SHP77 (cell line): ENCODE measurements at regions not wholly inside any gene's neighbourhood (a gene's known extent, or its start where the extent isn't known, plus 50 kb on each side); places are given as distances from the start of the nearest gene placed in this dataset.
"Not testable (repeated sequence)": the region's sequence is repeated elsewhere in the genome, so short reads cannot be mapped to it uniquely, and the experiment has no call there.

ENCODE experiments used
- DNase-seq, 2 experiments: peaks; one replicate each; lab custom pipeline; 2025; lab: John Stamatoyannopoulos, UW

- DNase-seq, result no peak
Measured at GRCh38 chr21:31455506-31455905, 111.4 kb upstream of the TIAM1 start.

- no peak for DNase-seq
Measured at GRCh38 chr21:31450980-31451379, 106.9 kb upstream of the TIAM1 start.

DNA sequence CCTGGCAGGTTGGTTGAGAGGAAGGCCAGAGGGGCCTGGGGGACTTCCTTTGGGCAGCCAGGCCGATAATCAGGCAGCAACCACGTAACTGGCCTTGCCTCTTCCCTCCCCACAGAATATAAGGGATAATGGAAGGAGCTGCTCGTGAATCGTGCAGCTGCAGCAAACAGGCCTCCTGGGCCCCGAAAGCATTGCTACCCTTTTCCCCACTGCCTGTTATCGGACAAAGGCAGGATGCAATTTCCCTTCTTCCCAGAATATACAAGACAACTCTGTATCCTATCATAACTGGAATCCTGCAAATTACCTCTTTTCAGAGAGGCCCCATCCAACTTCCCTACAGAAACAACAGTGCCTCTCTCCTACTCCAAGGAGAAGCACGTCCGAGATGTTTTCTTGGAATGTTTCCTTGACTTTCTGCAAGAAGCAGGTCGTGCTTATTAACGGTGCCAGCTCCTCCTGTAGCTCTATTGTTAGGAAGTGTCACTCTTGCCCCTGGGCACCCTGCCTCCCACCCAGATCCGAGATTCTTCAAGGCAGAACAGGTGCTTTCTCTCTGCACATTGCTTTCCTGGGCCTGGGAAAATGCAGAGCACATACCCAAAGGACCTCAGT is 106.0 kb upstream of the TIAM1 start:
- DNase-seq, result no peak

DNA sequence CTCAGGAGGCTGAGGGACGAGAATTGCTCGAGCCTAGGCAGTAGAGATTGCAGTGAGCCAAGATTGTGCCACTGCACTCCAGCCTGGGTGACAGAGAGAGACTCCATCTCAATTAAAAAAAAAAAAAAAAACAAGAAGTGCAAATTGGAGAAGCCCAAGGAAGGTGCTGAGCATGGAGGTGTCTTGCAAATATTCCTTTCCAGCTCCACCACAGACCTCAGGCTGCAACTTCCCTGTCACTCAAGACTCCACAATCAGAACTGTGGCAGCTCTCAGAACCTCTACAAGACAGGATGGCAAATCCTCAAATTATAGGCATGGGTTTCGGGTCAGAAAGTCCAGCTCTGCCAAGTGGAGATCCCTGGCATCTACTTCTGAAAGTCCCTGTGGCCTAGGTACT is 104.4 kb upstream of the TIAM1 start:
- no peak for DNase-seq

DNA sequence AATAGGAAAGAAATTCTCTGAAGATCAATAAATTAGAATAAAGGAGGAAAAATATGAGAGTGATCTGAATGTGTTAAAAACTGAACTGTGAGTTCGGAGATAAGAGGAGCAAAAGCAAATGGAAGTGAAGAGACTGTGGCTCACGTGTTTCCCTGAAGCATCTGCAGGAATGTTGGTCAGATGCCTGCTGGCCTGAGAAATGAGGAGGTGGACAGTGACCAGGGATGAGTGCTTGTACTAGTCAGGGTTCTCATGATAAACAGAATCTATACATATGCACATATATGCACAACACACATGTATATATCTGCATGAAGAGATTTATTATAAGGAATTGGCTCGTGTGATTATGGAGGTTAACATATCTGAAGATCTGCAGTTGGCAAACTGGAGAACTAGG is 103.4 kb upstream of the TIAM1 start:
- no peak for DNase-seq

- DNase-seq, result no peak
Measured at GRCh38 chr21:31446226-31446855, 102.3 kb upstream of the TIAM1 start.

- DNase-seq, result no peak
Measured at GRCh38 chr21:31445137-31445536, 101.1 kb upstream of the TIAM1 start.

- no peak for DNase-seq
Measured at GRCh38 chr21:31443736-31444521, 99.9 kb upstream of the TIAM1 start.

- no peak for DNase-seq
Measured at GRCh38 chr21:31442339-31442738, 98.3 kb upstream of the TIAM1 start.

- no peak for DNase-seq
Measured at GRCh38 chr21:31429506-31429905, 85.4 kb upstream of the TIAM1 start.

- no peak for DNase-seq
Measured at GRCh38 chr21:31426235-31426797, 82.3 kb upstream of the TIAM1 start.

- DNase-seq, result no peak
Measured at GRCh38 chr21:31425138-31425537, 81.1 kb upstream of the TIAM1 start.

DNA sequence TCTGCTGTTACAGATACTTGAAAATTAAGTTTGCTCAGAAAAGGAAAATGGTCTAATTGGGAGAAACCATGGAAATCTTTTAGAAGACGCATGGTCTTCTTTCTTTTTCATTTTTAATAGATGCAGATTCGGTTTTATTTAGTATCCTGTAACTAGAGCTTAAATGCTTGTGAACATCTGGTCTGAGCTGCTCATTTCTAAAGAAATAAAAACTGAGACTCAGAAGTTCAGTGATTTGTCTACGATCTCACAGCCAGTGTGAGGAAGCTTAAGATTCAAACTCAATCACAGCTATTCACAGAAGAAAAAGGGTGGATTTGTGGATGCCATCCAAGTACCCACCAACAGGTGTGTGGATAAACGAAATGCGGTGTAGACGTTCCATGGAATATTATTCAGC is 80.0 kb upstream of the TIAM1 start:
- no peak for DNase-seq

- DNase-seq, result no peak
Measured at GRCh38 chr21:31420988-31421387, 76.9 kb upstream of the TIAM1 start.

DNA sequence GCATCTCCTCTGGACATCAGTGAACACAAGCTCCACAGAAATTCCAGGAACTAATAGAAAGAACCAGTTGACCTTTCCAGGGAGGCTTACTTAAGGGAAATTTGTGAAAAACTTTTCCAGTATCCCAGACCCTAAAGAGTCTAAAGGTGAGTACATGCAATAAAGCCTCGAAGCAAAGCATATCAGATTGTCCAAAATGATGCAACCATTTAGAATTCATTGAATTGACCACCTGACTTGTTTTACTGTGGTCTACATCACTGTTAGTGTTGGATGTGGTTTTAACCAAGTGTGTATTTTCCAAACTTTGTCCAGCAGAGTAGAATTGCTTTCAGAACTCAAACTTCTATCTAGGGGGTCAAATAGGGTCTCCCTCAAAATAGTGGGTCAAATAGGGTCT is 76.3 kb upstream of the TIAM1 start:
- DNase-seq, result no peak

GRCh38 chr21:31418377-31419001 is 74.4 kb upstream of the TIAM1 start:
- DNase-seq, result no peak

- not testable (repeated sequence) for DNase-seq
Measured at GRCh38 chr21:31417214-31417613, 73.2 kb upstream of the TIAM1 start.

- DNase-seq, result no peak
Measured at GRCh38 chr21:31416465-31416864, 72.4 kb upstream of the TIAM1 start.

GRCh38 chr21:31414263-31415000 is 70.4 kb upstream of the TIAM1 start:
- no peak for DNase-seq

DNA sequence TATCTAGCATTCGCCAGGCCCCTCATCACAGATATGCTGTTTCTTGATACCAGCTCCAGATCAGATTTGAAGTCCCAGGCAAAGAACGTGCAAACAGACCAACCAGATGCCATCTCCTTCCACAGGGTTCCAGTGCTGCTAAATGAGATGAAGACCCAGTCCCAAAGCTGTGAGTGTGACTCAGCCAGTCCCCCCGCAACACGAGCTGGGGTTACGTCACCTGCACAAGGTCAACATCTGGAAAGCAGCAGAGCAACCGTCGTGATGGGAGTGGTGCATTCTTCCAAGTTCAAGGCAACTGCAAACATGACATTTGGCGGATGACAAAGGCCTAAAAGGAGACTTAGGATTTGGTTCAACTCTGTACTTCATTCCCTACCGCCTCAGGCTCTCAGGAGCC is 69.6 kb upstream of the TIAM1 start:
- DNase-seq, result no peak

- no peak for DNase-seq
Measured at GRCh38 chr21:31410499-31411131, 66.6 kb upstream of the TIAM1 start.
